AG04449 (cell line): ENCODE measurements at regions not wholly inside any gene's neighbourhood (a gene's known extent, or its start where the extent isn't known, plus 50 kb on each side); places are given as distances from the start of the nearest gene placed in this dataset.

Source experiments
- CTCF ChIA-PET: fragments of 350-600 bp; formaldehyde crosslinking; extraction: SDS; loops from one replicate; lab custom pipeline; 2021; ENCODE audit warnings: antibody characterized with exemption; lab: Yijun Ruan, JAX
- POLR2A ChIA-PET: fragments of 400-600, 350-600 bp; formaldehyde crosslinking; extraction: SDS; loops from one replicate; lab custom pipeline; 2020; ENCODE audit warnings: antibody characterized with exemption, inconsistent platforms; lab: Yijun Ruan, JAX
- DNase-seq: peaks from one replicate; pipeline ENCODE4 v3.0.0-alpha.2; 2010; ENCODE audit warnings: low read depth, low spot score
- H3K4me3 ChIP-seq: 2 replicates; pipeline ENCODE4 v1.5.1; 2011; ENCODE audit warnings: low read depth, mild to moderate bottlenecking, control low read depth, low read length
- CTCF ChIP-seq: IDR thresholded peaks from one replicate; pipeline ENCODE4 v1.5.1; 2011; ENCODE audit warnings: mild to moderate bottlenecking, moderate library complexity, low read length, control low read depth, inconsistent platforms; ENCODE audit not compliant: insufficient read depth; ENCODE audit errors: missing control alignments

DNA sequence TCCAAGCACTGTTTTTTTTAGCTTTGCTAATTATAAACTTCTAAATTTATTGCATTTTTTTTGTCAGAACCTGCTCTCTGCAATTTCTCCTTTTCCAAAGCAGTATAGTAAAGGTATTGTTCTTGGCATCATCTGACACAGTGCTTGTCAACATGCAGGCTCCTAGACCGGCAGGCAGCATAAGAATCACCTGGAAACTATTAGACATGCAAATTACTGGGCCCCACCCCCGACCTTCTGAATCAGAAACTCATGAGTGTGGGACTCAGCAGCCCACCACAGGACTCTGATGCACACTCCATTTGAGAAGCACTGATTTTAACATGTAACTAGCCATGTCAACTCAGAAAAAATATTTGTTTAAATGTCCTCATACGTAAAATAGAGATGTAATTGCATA lies 551.1 kb upstream of the CELF4 start:
- no peak overlapping the region for H3K4me3 ChIP-seq
- POLR2A ChIA-PET: no interaction called here
- TF ChIP-seq CTCF: no peak
- DNase-seq: no peak
- CTCF ChIA-PET: no interaction called here

- TF ChIP-seq CTCF: no peak
- POLR2A ChIA-PET: no interaction called here
- H3K4me3 ChIP-seq: no peak overlapping the region
- CTCF ChIA-PET: no interaction called here
- no peak for DNase-seq
These were observed 549.6 kb upstream of the CELF4 start for GRCh38 chr18:38115201-38115600.

- no peak for DNase-seq
- no peak for TF ChIP-seq CTCF
- CTCF ChIA-PET: no interaction called here
- no peak overlapping the region for H3K4me3 ChIP-seq
- POLR2A ChIA-PET: no interaction called here
These were observed 521.9 kb upstream of the CELF4 start for GRCh38 chr18:38087538-38087937.

- ChIA-PET CTCF (no interaction called here), POLR2A (no interaction called here)
- no peak for TF ChIP-seq CTCF
- DNase-seq: no peak
- no peak overlapping the region for H3K4me3 ChIP-seq
These were observed 515.9 kb upstream of the CELF4 start for GRCh38 chr18:38081516-38081915.

DNA sequence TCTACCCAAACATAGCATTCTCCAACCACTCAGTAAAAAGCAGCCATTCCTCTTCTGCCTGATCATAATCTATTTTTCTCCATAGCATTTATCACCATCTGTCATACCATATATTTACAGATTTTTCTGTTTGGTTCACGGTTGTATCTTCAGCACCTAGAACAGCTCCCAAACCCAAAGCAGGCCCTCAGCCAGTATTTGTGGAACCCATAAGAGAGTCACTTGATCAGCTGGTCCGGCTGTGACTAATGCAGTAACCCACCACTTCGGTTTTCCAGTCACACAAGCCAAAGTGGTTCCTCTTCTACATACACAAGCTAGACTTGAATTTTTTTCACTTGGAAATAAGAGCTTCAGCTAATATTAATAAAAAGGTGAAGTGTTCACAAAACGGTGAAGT lies 511.6 kb upstream of the CELF4 start:
- no peak overlapping the region for H3K4me3 ChIP-seq
- TF ChIP-seq CTCF: no peak
- ChIA-PET CTCF (no interaction called here), POLR2A (no interaction called here)
- no peak for DNase-seq

- TF ChIP-seq CTCF: no peak
- POLR2A ChIA-PET: no interaction called here
- no peak overlapping the region for H3K4me3 ChIP-seq
- CTCF ChIA-PET: no interaction called here
- DNase-seq: no peak
These were observed 510.9 kb upstream of the CELF4 start for GRCh38 chr18:38076346-38077070.
